ENCODE measurements at regions not wholly inside any gene's neighbourhood (a gene's known extent, or its start where the extent isn't known, plus 50 kb on each side); places are given as distances from the start of the nearest gene placed in this dataset.

- TF ChIP-seq REST (IDR thresholded peaks at IDR 0.05; ENCODE audit: low read depth, low read length) = no peak
- TF ChIP-seq CHD2 (IDR thresholded peaks at IDR 0.05; ENCODE audit: low read length, partially characterized antibody) = no peak
Measured at GRCh38 chr1:222314839-222315238, 233.1 kb downstream of the HHIPL2 start (continued).

GRCh38 chr1:222310836-222311235, 237.1 kb downstream of the HHIPL2 start:
- Histone ChIP-seq H3K79me2 (ENCODE audit: insufficient read depth) (no peaks in the 10 kb centered on the region), H3K9ac (no peak overlapping the region), H3K27me3 (ENCODE audit: insufficient read depth) (no peaks in the 10 kb centered on the region), H3F3A (replicated peaks; ENCODE audit: insufficient read depth) (no peaks in the 10 kb centered on the region), H3K4me3 (ENCODE audit: low read depth in 2 of 2, low read length in 1 of 2) (no peak overlapping the region), H3K9me3 (no peaks in the 10 kb centered on the region), H3K27ac (ENCODE audit: low read depth in 2 of 2, low read length in 1 of 2) (no peak overlapping the region), H2AFZ (ENCODE audit: low read depth) (no peak overlapping the region), H3K36me3 (replicated peaks in 1 of 2; ENCODE audit: control insufficient read depth in 1 of 2, insufficient read depth in 2 of 2, low read length in 1 of 2) (no peaks in the 10 kb centered on the region), H3K4me1 (ENCODE audit: control insufficient read depth in 1 of 2, insufficient read depth in 2 of 2, low read depth in 1 of 2, low read length in 1 of 2) (no peaks in the 10 kb centered on the region), H3K9me2 (no peaks in the 10 kb centered on the region), H4K20me1 (ENCODE audit: insufficient read depth) (no peaks in the 10 kb centered on the region), H3K4me2 (no peak overlapping the region)
- no peak for DNase-seq
- WGBS (ENCODE audit: low lambda C conversion rate) = 55% methylated on average over 4 of the region's 5 CpGs
- POLR2A ChIA-PET = no interaction called here
- CTCF ChIA-PET = no interaction called here
- no peak for TF ChIP-seq EZH2phosphoT487 (IDR thresholded peaks at IDR 0.05; ENCODE audit: borderline replicate concordance, low read depth)
- no peak for TF ChIP-seq ZBTB33 (IDR thresholded peaks at IDR 0.05; ENCODE audit: borderline replicate concordance, low read depth)
- no peak for TF ChIP-seq MEF2A (IDR thresholded peaks at IDR 0.05; ENCODE audit: borderline replicate concordance, low read depth)
- TF ChIP-seq CTCF (IDR thresholded peaks at IDR 0.05) = no peak
- no peak for TF ChIP-seq ELF1 (IDR thresholded peaks at IDR 0.05)
- TF ChIP-seq RCOR1 (IDR thresholded peaks at IDR 0.05; ENCODE audit: low read length) = no peak
- no peak for TF ChIP-seq GATA2 (CRISPR knock-in tag; IDR thresholded peaks at IDR 0.05)
- no peak for TF ChIP-seq JUND (IDR thresholded peaks at IDR 0.05)
- no peak for TF ChIP-seq SMC3 (IDR thresholded peaks at IDR 0.05; ENCODE audit: low read depth, low read length)
- no peak for TF ChIP-seq USF2 (IDR thresholded peaks at IDR 0.05; ENCODE audit: borderline replicate concordance, low read depth, low read length)
- TF ChIP-seq IRF3 (IDR thresholded peaks at IDR 0.05; ENCODE audit: low read depth, low read length) = no peak
